DND-41 (cell line): ENCODE measurements at regions not wholly inside any gene's neighbourhood (a gene's known extent, or its start where the extent isn't known, plus 50 kb on each side); places are given as distances from the start of the nearest gene placed in this dataset.
"Not testable (repeated sequence)": the region's sequence is repeated elsewhere in the genome, so short reads cannot be mapped to it uniquely, and the experiment has no call there.

Experiments
- ATAC-seq: fragments of 200-7000 bp; cut with Tn5 transposase; 3 replicates; pipeline ENCODE4 v1.9.1; 2021; ENCODE audit warnings: low read depth; ENCODE audit not compliant: insufficient read depth
- DNase-seq: peaks from one replicate; pipeline ENCODE4 v3.0.0-alpha.2; 2020
- H2AFZ ChIP-seq: 2 replicates; pipeline ENCODE4 v1.6.0; 2012; ENCODE audit warnings: low read depth, low read length
- H3K27ac ChIP-seq: 2 replicates; pipeline ENCODE4 v1.5.1; 2012; ENCODE audit warnings: low read length, inconsistent platforms
- H3K27me3 ChIP-seq: fragments of 200-600 bp; sonication (generic); 2 replicates; pipeline ENCODE4 v1.6.0; 2012; ENCODE audit warnings: low read length, mild to moderate bottlenecking, inconsistent platforms; ENCODE audit not compliant: insufficient read depth, poor library complexity
- H3K36me3 ChIP-seq: 2 replicates; pipeline ENCODE4 v1.5.1; 2012; ENCODE audit warnings: low read length, inconsistent platforms; ENCODE audit not compliant: insufficient read depth
- H3K4me1 ChIP-seq: 2 replicates; pipeline ENCODE4 v1.5.1; 2012; ENCODE audit warnings: mild to moderate bottlenecking, low read length; ENCODE audit not compliant: insufficient read depth
- H3K4me2 ChIP-seq: 2 replicates; pipeline ENCODE4 v1.6.0; 2012; ENCODE audit warnings: mild to moderate bottlenecking, moderate library complexity, low read length, inconsistent platforms; ENCODE audit not compliant: insufficient read depth
- H3K4me3 ChIP-seq, 2 experiments: fragments of 200-600 bp in 1 of 2; shearing (Covaris generic) in 1 of 2; 2 replicates each; pipeline ENCODE4 v1.5.1; 2012 to 2016; ENCODE audit warnings: inconsistent platforms in 2 of 2, low read length in 2 of 2, mild to moderate bottlenecking in 2 of 2, low read depth in 1 of 2, moderate library complexity in 1 of 2
- H3K79me2 ChIP-seq: 2 replicates; pipeline ENCODE4 v1.6.0; 2012; ENCODE audit warnings: low read length, inconsistent platforms; ENCODE audit not compliant: insufficient read depth
- H3K9ac ChIP-seq: 2 replicates; pipeline ENCODE4 v1.6.0; 2012; ENCODE audit warnings: low read depth, mild to moderate bottlenecking, inconsistent platforms, low read length, moderate library complexity
- H3K9me3 ChIP-seq: 2 replicates; pipeline ENCODE4 v1.5.1; 2012; ENCODE audit warnings: low read length, moderate library complexity, mild to moderate bottlenecking, inconsistent platforms; ENCODE audit not compliant: insufficient read depth, severe bottlenecking
- H4K20me1 ChIP-seq: 2 replicates; pipeline ENCODE4 v1.6.0; 2012; ENCODE audit warnings: low read length; ENCODE audit not compliant: insufficient read depth
- EZH2 ChIP-seq: IDR thresholded peaks from 3 replicates; pipeline ENCODE4 v1.6.1; 2012; ENCODE audit warnings: borderline replicate concordance, low read depth, mild to moderate bottlenecking, moderate library complexity, low read length, inconsistent platforms; ENCODE audit not compliant: severe bottlenecking
- TF ChIP-seq, protein P1 (sequence below): IDR thresholded peaks from 2 replicates; pipeline ENCODE4 v1.5.1; 2012; ENCODE audit warnings: borderline replicate concordance, low read length, moderate library complexity, mild to moderate bottlenecking; ENCODE audit not compliant: poor library complexity, severe bottlenecking; ENCODE audit errors: extremely low read depth

DNA sequence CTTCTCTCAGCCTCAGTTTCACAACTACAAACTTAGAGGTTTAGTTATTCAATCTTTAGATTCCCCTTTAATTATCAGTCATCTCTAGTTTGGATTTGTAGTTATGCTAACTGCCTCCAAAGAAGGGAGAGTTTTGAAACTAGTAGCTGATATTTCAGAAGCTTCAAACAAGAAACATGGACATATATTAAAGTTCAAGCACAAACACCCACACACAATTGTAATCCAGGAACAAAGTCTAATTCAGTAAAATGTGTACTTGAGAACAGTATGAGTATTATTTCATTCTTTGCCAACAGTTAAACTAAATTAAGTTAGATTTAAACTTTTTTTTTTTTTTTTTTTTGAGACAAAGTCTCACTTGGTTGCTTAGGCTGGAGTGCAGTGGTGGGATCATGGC, 71.2 kb upstream of the ABCA1 start:
- ATAC-seq, result no peak
- Histone ChIP-seq H4K20me1 (no peaks in the 10 kb centered on the region), H3K36me3 (no peaks in the 10 kb centered on the region), H3K4me2 (no peak overlapping the region), H3K27me3 (no peaks in the 10 kb centered on the region), H3K4me3 (no peak overlapping the region), H2AFZ (no peak overlapping the region), H3K79me2 (no peaks in the 10 kb centered on the region), H3K9ac (no peak overlapping the region), H3K27ac (no peak overlapping the region), H3K4me1 (no peaks in the 10 kb centered on the region), H3K9me3 (no peaks in the 10 kb centered on the region)
- no peak for DNase-seq
- TF ChIP-seq, protein P1, sequence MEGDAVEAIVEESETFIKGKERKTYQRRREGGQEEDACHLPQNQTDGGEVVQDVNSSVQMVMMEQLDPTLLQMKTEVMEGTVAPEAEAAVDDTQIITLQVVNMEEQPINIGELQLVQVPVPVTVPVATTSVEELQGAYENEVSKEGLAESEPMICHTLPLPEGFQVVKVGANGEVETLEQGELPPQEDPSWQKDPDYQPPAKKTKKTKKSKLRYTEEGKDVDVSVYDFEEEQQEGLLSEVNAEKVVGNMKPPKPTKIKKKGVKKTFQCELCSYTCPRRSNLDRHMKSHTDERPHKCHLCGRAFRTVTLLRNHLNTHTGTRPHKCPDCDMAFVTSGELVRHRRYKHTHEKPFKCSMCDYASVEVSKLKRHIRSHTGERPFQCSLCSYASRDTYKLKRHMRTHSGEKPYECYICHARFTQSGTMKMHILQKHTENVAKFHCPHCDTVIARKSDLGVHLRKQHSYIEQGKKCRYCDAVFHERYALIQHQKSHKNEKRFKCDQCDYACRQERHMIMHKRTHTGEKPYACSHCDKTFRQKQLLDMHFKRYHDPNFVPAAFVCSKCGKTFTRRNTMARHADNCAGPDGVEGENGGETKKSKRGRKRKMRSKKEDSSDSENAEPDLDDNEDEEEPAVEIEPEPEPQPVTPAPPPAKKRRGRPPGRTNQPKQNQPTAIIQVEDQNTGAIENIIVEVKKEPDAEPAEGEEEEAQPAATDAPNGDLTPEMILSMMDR, result no peak
- no peak for TF ChIP-seq EZH2

GRCh38 chr9:105000529-105000928, 72.6 kb upstream of the ABCA1 start:
- H3K36me3 ChIP-seq, H4K20me1 ChIP-seq, H3K79me2 ChIP-seq, H3K4me1 ChIP-seq, H3K9ac ChIP-seq, H2AFZ ChIP-seq, H3K4me2 ChIP-seq, DNase-seq, H3K27ac ChIP-seq, H3K4me3 ChIP-seq, H3K9me3 ChIP-seq, ATAC-seq, H3K27me3 ChIP-seq: not testable (repeated sequence)

DNA sequence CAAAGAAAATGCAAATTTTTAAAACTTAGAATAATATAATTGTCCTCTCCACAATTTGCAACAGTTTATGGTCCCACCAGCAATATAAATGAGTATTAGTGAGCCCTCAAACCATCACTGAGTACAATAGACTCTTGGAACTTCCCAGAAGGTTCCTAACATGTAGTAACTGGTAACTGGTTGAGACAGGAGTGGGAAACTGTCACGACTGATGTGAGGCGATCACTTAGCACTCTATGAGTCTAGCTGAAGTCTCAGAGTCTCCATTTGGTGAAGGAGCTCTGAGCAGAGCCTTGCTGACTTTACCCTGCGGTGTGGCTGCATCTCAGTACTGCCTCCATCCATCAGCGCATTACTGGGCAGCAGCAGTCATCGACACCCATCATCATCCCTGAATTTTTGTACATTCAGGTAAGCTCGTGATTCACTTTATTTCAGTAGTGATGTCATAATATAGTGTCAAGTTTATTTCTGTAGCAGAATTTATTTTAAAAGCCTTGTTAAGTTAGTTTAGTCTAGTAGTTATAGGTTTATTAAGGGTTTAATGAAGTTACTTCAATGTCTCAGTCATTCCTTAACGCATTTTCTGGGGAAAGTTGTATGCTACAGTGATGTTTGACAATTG, 76.6 kb upstream of the ABCA1 start:
- no peak overlapping the region for H3K27ac ChIP-seq
- no peak for TF ChIP-seq EZH2
- TF ChIP-seq, protein P1, result no peak
- no peak for ATAC-seq

DNA sequence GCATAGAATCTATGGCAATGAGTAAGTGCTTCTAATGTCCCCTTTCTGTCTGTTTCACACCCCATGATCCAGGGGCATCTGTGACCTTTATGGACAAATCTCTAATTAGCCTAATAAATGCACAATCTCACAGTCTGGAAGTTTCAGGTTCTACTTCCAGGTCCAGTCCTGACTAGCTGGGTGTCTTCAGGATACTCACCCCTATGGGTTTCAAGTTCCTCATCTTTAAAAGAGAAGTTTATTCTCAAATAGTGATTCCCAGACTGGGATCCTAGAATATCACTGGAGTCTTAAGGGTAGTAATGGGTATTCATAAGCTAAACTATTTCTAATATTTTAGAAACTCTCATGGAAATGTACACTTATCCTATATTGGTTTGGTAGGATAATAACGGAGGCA, 77.2 kb upstream of the ABCA1 start:
- no peaks in the 10 kb centered on the region for H3K36me3 ChIP-seq
- no peak overlapping the region for H3K27ac ChIP-seq
- no peak overlapping the region for H3K4me2 ChIP-seq
- TF ChIP-seq, protein P1, result no peak
- TF ChIP-seq EZH2, result no peak
- ATAC-seq, result no peak
- no peaks in the 10 kb centered on the region for H3K27me3 ChIP-seq
- H3K4me3 ChIP-seq, result no peak overlapping the region
- no peaks in the 10 kb centered on the region for H3K79me2 ChIP-seq
- no peak overlapping the region for H2AFZ ChIP-seq
- no peak overlapping the region for H3K9ac ChIP-seq
- no peaks in the 10 kb centered on the region for H4K20me1 ChIP-seq
- no peaks in the 10 kb centered on the region for H3K4me1 ChIP-seq
- no peaks in the 10 kb centered on the region for H3K9me3 ChIP-seq
- no peak for DNase-seq

More for the DNA sequence above, 76.6 kb upstream of the ABCA1 start:
- no peak for DNase-seq
- no peak overlapping the region for H3K4me3 ChIP-seq
- H3K36me3 ChIP-seq, result no peaks in the 10 kb centered on the region
- H3K4me2 ChIP-seq, result no peak overlapping the region
- no peaks in the 10 kb centered on the region for H3K27me3 ChIP-seq
- H2AFZ ChIP-seq, result no peak overlapping the region
- H3K79me2 ChIP-seq, result no peaks in the 10 kb centered on the region
- H3K9me3 ChIP-seq, result no peaks in the 10 kb centered on the region
- H3K9ac ChIP-seq, result no peak overlapping the region
- no peaks in the 10 kb centered on the region for H3K4me1 ChIP-seq
- H4K20me1 ChIP-seq, result no peaks in the 10 kb centered on the region
